B cell (primary cell): ENCODE measurements at regions not wholly inside any gene's neighbourhood (a gene's known extent, or its start where the extent isn't known, plus 50 kb on each side); places are given as distances from the start of the nearest gene placed in this dataset.
"Not testable (repeated sequence)": the region's sequence is repeated elsewhere in the genome, so short reads cannot be mapped to it uniquely, and the experiment has no call there.

ENCODE experiments used
- ATAC-seq: fragments of 200-7000 bp; cut with Tn5 transposase; one replicate; pipeline ENCODE4 v1.10.0; 2021; ENCODE audit warnings: low read depth, mild to moderate bottlenecking, moderate number of reproducible peaks, moderate library complexity
- CTCF ChIA-PET: fragments of 350-600 bp; sonication (Branson Sonifier 250); formaldehyde crosslinking; loops from one replicate; lab custom pipeline; 2021; ENCODE audit warnings: antibody characterized with exemption, inconsistent platforms; lab: Charles Lee
- POLR2A ChIA-PET: fragments of 350-600 bp; sonication (Branson Sonifier 250); formaldehyde crosslinking; loops from one replicate; lab custom pipeline; 2021; ENCODE audit warnings: antibody characterized with exemption; lab: Charles Lee
- DNase-seq: peaks from one replicate; pipeline ENCODE4 v3.0.0; 2013
- H2AFZ ChIP-seq: 2 replicates; pipeline ENCODE4 v1.6.1; 2012; ENCODE audit warnings: mild to moderate bottlenecking, low read depth, low read length; ENCODE audit not compliant: insufficient read depth, poor library complexity, severe bottlenecking
- H3K27ac ChIP-seq, 2 donors: 1 replicate in 1 of 2; 2 replicates in 1 of 2; pipeline ENCODE4 v1.5.1; 2012 to 2013; ENCODE audit warnings: low read length in 2 of 2, mild to moderate bottlenecking in 2 of 2, moderate library complexity in 1 of 2
- H3K27me3 ChIP-seq, 4 experiments: fragments of 200-600 bp in 1 of 4; sonication (generic) in 1 of 4; replicated peaks in 1 of 4; 1 replicate in 2 of 4; 2 replicates in 2 of 4; pipeline versions ENCODE4 v1.6.1 to v1.7.0; 2013 to 2016; ENCODE audit warnings: low read length in 3 of 4, mild to moderate bottlenecking in 2 of 4, mixed read lengths in 1 of 4, moderate library complexity in 1 of 4; ENCODE audit not compliant: insufficient read depth in 4 of 4, control insufficient read depth in 3 of 4; ENCODE audit errors: control extremely low read depth in 1 of 4
- H3K36me3 ChIP-seq, 2 experiments: replicated peaks in 1 of 2; 1 replicate in 1 of 2; 2 replicates in 1 of 2; pipeline versions ENCODE4 v1.6.1 to v1.7.1; 2013; ENCODE audit warnings: low read length in 1 of 2; ENCODE audit not compliant: insufficient read depth in 2 of 2, control insufficient read depth in 1 of 2; ENCODE audit errors: control extremely low read depth in 1 of 2, extremely low read depth in 1 of 2
- H3K4me1 ChIP-seq, 2 donors: fragments of 200-600 bp in 1 of 2; sonication (generic) in 1 of 2; 1 replicate in 1 of 2; 2 replicates in 1 of 2; pipeline versions ENCODE4 v1.5.1 to v1.6.1; 2013 to 2017; ENCODE audit warnings: low read length in 2 of 2; ENCODE audit not compliant: control insufficient read depth in 2 of 2, insufficient read depth in 2 of 2
- H3K4me2 ChIP-seq: replicated peaks from 2 replicates; pipeline ENCODE3; 2012; ENCODE audit warnings: mild to moderate bottlenecking, low read depth, low read length; ENCODE audit not compliant: poor library complexity, severe bottlenecking
- H3K4me3 ChIP-seq, 5 experiments: fragments of 200-600 bp in 1 of 5; sonication (generic) in 1 of 5; 1 replicate in 3 of 5; 2 replicates in 2 of 5; pipeline versions ENCODE4 v1.5.1 to v1.7.0; 2011 to 2016; ENCODE audit warnings: low read length in 4 of 5, mild to moderate bottlenecking in 4 of 5, low read depth in 2 of 5, control low read depth in 1 of 5, moderate library complexity in 1 of 5; ENCODE audit not compliant: insufficient read depth in 1 of 5; ENCODE audit errors: control extremely low read depth in 1 of 5, extremely low read depth in 1 of 5
- H3K79me2 ChIP-seq: fragments of 200-600 bp; sonication (generic); one replicate; pipeline ENCODE4 v1.6.0; 2016; ENCODE audit warnings: low read length; ENCODE audit not compliant: control insufficient read depth, insufficient read depth
- H3K9ac ChIP-seq: fragments of 200-600 bp; sonication (generic); 2 replicates; pipeline ENCODE4 v1.6.1; 2017; ENCODE audit warnings: mild to moderate bottlenecking, low read length, moderate library complexity
- H3K9me3 ChIP-seq, 3 donors: one replicate each; pipeline versions ENCODE4 v1.6.1 to v1.7.1; 2013; ENCODE audit warnings: low read length in 2 of 3; ENCODE audit not compliant: control insufficient read depth in 2 of 3, insufficient read depth in 1 of 3; ENCODE audit errors: control extremely low read depth in 1 of 3
- H4K20me1 ChIP-seq: 2 replicates; pipeline ENCODE4 v1.6.0; 2012; ENCODE audit warnings: mild to moderate bottlenecking, low read length; ENCODE audit not compliant: insufficient read depth, control insufficient read depth, poor library complexity, severe bottlenecking
- H3K27ac Mint-ChIP-seq: one replicate; pipeline ENCODE4 v1.8.0; 2021; ENCODE audit warnings: mixed read lengths
- H3K27me3 Mint-ChIP-seq: one replicate; pipeline ENCODE4 v1.8.0; 2021; ENCODE audit warnings: mixed read lengths
- H3K4me1 Mint-ChIP-seq: one replicate; pipeline ENCODE4 v1.8.0; 2021; ENCODE audit warnings: mixed read lengths
- H3K4me3 Mint-ChIP-seq: one replicate; pipeline ENCODE4 v1.8.0; 2021; ENCODE audit warnings: mixed read lengths
- H3K9me3 Mint-ChIP-seq: one replicate; pipeline ENCODE4 v1.8.0; 2022; ENCODE audit warnings: mixed read lengths; ENCODE audit not compliant: insufficient read depth
- CTCF ChIP-seq: fragments of 200-600 bp; IDR thresholded peaks from one replicate; pipeline ENCODE4 v1.8.0; 2022; ENCODE audit warnings: antibody characterized with exemption, mild to moderate bottlenecking
- EZH2 ChIP-seq: IDR thresholded peaks from 2 replicates; pipeline ENCODE4 v1.6.1; 2012; ENCODE audit warnings: borderline replicate concordance, low read depth, mild to moderate bottlenecking, moderate library complexity, low read length; ENCODE audit not compliant: insufficient read depth, poor library complexity, severe bottlenecking
- WGBS: methylation state at CpG from one replicate; pipeline ENCODE4 v1.1.5; 2013; ENCODE audit warnings: missing lambda C conversion rate; ENCODE audit not compliant: insufficient coverage; 5-methylcytosine and 5-hydroxymethylcytosine counted together
- intact Hi-C: fragments of 100-400 bp; cut with micrococcal nuclease; formaldehyde crosslinking; loops from one replicate; pipeline ENCODE4 v1.10.0; 2022

DNA sequence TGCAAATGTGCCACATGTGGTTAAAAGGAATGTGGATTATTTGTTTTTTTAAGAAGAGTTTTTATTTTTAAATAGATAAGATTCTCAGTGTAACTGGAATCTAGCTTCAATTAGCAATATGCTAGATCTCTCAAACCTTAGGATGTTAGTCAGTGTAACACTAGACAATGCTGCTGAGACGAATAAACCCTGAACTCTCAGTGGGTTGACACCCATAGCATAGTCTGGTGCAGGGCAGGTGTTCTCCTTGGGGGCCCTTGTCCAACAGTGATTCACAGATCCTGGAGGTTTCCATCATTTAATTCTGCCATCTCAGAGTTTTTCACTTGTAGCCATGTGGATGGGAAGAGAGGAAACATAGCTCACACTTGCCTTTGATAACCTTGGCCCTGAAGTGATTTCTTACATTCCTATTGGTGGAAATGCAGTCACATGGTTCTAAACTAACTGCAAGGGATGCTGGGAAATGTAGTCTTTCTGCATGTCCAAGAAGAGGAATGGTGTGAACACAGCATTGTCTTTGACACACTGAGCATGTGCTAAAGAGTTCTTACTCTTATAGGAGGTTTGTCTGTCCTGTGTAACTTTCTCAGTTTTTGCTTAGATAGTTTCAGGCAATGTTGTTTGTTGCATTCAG lies 110.4 kb upstream of the EEF2KMT start:
- H3K4me3 ChIP-seq, H3K36me3 ChIP-seq, H4K20me1 ChIP-seq, H3K9me3 Mint-ChIP-seq, H3K4me1 Mint-ChIP-seq, H3K27ac Mint-ChIP-seq, CTCF ChIA-PET, H3K27me3 ChIP-seq, H3K4me1 ChIP-seq, H3K79me2 ChIP-seq, H2AFZ ChIP-seq, POLR2A ChIA-PET, ATAC-seq, intact Hi-C loops, H3K4me2 ChIP-seq, H3K9me3 ChIP-seq, H3K9ac ChIP-seq, H3K27ac ChIP-seq, H3K4me3 Mint-ChIP-seq: not testable (repeated sequence)
- peak; percentile 29 for DNase-seq
- H3K27me3 Mint-ChIP-seq = peaks cover 20% of the 10 kb centered on the region
- no CpG with 5 or more reads among the region's 1 CpG for WGBS

DNA sequence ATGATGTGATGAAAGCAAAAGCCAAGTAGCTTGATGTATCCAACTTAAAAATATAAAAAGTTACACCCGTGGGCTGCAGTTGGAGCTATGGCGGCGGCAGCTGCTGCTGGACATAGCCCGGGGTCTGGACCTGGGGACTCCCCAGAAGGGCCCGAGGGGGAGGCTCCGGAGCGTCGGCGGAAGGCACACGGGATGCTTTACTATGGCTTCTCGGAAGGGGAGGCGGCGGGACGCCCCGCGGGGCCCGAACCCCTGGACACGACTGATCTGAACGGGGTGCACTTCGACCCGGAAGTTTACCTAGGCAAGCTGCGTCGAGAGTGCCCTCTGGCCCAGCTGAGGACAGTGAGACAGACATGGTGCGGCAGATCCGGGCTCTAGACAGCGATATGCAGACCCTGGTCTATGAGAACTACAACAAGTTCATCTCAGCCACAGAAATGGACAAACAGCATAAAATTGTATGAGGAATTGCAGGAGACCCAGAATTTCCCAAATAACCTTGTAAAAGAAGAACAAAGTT lies 109.5 kb upstream of the EEF2KMT start:
- no peaks in the 10 kb centered on the region for H3K4me1 Mint-ChIP-seq
- Histone ChIP-seq H3K27me3 (no peaks in the 10 kb centered on the region), H3K27ac (no peak overlapping the region), H3K4me1 (no peaks in the 10 kb centered on the region), H2AFZ (no peak overlapping the region), H4K20me1 (no peaks in the 10 kb centered on the region), H3K4me2 (no peak overlapping the region), H3K4me3 (no peak overlapping the region), H3K9ac (no peak overlapping the region), H3K79me2 (no peaks in the 10 kb centered on the region), H3K9me3 (no peaks in the 10 kb centered on the region), H3K36me3 (no peaks in the 10 kb centered on the region)
- no peak for TF ChIP-seq EZH2
- no peak for TF ChIP-seq CTCF
- peaks cover 3% of the 10 kb centered on the region for H3K9me3 Mint-ChIP-seq
- WGBS = 91% methylated on average over 26 of the region's 26 CpGs
- intact Hi-C loops = no loop called here
- no peak for DNase-seq
- ATAC-seq = no peak
- no peak overlapping the region for H3K4me3 Mint-ChIP-seq
- no peak overlapping the region for H3K27ac Mint-ChIP-seq
- ChIA-PET POLR2A (no interaction called here), CTCF (no interaction called here)
- peaks cover 13% of the 10 kb centered on the region for H3K27me3 Mint-ChIP-seq
